HG03039 (cell line): ENCODE measurements at regions not wholly inside any gene's neighbourhood (a gene's known extent, or its start where the extent isn't known, plus 50 kb on each side); places are given as distances from the start of the nearest gene placed in this dataset.

ENCODE experiments used
- ATAC-seq: cut with Tn5 transposase; IDR thresholded peaks from one replicate; pipeline ENCODE4 v1.9.1; 2021; ENCODE audit warnings: mild to moderate bottlenecking, moderate library complexity; ENCODE audit not compliant: unreplicated experiment

GRCh38 chr2:226408141-226408540 is 391.5 kb downstream of the IRS1 start:
- ATAC-seq, result no peak

GRCh38 chr2:226407135-226407534 is 392.5 kb downstream of the IRS1 start:
- no peak for ATAC-seq

DNA sequence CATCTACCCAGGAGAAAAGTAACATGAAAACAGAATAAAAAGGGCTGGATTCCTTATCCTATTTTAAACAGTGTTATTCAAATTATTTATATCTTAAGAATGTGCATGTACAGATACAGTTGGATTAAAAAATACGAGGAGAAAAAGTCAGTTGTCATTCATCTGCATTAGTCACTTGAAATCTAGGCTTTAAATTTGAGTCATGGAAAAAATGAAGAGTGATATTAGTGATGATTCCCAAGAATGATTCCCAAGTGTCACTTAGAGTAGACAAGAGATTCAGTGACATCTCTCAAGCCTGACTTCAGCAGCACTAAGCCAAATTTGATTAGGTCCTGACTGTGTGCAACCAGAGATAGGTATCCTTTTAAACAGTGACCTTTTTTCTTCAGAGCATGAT is 394.2 kb downstream of the IRS1 start:
- no peak for ATAC-seq

DNA sequence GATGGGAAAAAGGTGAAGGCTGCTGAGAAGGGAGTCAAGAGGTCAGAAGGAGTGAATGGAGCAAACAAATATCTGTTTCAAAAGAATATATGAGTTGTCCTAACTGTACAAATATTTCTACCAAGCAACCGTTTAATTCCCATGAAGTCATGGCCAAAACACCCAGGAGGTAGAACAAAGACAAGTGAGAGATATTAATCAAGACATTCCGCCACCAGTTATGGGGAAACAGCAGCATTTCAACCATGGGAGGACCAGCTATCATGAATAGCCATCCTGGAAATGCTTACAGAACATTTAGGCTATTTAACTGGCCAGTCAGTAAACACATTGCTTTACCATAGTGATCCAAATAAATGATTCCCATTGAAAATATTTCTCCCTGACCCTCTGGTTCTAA is 396.3 kb downstream of the IRS1 start:
- ATAC-seq, result no peak

DNA sequence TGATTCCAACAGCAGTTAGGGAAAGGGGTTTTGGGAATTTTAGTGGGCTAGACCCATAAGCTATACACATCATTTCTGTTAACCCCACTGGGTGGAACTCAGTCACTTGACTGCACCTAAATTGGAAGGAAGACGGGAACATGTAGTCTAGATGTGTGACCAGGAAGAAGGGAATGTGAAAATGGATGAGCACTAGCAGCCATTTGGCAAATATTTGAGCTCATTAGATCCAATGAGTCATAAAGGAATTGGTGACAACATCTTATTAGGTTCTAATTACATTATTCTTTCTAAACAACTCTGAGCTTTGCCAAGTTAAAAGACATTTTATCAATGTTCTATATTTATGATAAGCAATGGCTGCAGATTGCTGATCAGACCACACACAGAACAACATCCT is 400.6 kb downstream of the IRS1 start:
- no peak for ATAC-seq

DNA sequence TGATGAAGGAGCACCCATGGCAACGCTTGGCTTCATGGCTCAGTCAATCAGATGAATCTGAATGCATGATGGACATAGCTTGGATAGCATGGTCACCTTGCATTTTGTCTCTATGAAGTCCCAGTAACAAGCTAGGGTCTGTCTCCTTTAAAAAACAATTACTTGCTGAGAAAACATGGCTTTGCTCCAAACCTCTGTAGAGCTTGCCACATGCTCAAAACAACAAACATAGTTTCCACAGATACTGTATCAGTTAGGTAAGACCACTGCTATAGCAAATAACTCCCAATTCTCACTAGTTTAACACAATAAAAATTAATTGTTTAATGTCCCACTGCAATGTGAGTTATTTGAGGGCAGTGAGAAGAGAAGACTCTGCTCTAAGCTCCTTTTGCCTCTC is 401.0 kb downstream of the IRS1 start:
- no peak for ATAC-seq

GRCh38 chr2:226396541-226396940 is 403.1 kb downstream of the IRS1 start:
- ATAC-seq, result no peak

- no peak for ATAC-seq
Measured at GRCh38 chr2:226387499-226387942, 412.1 kb downstream of the IRS1 start.

GRCh38 chr2:226383461-226383860 is 416.2 kb downstream of the IRS1 start:
- no peak for ATAC-seq

DNA sequence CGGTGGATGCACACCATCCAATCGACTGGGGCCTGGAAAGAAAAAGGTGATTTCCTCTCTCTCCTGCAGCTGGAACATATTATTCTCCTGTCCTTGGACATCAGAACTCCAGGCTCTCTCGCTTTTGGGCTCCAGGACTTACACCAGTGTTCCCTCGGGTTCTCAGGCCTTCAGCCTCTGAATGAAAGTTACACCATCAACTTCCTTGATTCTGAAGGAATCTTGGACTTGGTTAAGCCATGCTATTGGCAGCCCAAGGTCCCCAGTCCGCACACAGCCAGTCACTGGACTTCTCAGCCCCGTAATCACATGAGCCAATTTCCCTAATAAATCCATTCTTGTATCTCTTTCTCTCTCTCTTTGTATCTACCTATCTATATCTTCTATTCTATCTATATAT is 418.9 kb downstream of the IRS1 start:
- ATAC-seq, result no peak

GRCh38 chr2:226378753-226379705 is 420.6 kb downstream of the IRS1 start:
- ATAC-seq, result no peak

DNA sequence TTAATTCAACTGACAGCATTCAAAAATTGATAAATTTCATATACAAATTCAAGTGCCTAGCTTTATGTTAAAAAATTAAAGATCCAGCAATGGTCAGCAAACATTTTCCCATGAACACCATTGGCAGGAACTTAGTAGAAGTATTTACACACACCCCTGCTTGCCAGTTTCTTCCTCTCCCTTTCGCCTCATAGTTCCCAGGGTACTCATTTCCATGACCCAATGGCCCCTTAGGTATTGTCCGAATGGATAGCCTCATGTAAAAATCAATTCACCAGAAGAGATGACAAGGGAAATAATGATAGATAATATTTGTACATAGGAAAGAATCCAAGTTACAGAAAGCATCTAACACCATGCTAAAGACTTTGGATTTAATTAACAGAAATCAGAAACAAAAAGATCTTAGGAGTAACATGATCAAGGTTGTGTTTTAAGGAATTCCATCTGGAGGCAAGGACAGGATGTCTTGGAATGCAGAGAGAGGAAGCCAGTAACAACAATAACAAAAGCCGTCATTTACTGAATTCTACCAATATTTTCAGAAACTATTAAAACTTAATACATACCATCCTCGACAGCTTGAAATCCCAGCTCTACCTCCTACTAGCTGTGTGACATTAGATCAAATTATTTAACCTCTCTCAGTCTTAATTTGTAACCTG is 423.0 kb downstream of the IRS1 start:
- no peak for ATAC-seq

GRCh38 chr2:226366920-226367319 is 432.7 kb downstream of the IRS1 start:
- no peak for ATAC-seq

DNA sequence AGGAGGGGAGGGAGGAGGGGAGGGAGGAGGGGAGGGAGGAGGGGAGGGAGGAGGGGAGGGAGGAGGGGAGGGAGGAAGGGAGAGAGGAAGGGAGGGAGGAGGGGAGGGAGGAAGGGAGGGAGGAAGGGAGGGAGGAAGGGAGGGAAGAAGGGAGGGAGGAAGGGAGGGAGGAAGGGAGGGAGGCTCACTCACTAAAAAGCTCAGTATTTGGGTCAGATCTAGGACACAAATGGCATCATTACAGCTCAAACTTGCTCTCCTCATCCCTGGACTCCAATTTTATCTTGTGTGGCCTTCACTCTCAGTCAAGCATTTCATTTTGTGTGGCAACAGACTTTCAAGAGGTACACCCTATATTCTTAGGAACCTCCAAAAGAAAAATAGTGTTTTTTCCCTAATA is 435.4 kb downstream of the IRS1 start:
- ATAC-seq, result no peak

DNA sequence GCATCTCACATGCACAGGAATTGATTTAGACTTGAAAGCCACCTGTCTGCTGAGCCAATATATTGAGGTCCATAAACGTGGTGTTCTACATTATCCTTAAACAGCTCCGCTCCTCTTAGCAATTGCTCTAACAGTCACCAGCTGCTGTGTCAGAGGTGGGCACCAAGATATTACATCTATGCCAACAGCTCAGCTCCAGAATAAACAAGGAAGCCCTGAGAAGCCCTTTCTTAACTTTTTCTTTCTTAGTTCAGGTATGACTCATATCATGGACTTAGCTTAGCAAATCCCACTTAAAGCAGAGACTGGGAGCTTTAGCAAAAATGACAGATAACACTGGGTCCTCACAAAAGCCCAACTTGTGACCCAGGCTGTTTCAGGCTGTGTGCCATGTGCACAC is 436.6 kb downstream of the IRS1 start:
- ATAC-seq, result no peak

DNA sequence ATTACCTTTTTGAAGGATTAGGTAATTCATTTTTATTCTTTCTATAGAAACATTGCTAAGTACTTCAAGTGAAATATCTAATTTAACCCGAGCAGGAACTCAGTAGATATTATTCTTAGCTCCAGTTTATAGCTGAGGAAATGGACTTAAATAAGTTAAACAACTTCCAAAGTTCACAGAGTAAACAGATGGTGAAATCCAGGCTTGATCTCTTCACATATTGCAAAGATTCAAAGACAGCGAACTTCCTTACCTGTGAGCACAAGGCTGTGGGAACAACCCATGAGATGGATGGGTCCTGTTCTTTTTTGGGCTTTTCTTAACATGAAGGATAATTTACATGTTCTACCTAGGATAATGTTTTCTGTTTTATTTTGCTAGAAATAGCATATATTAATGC is 439.0 kb downstream of the IRS1 start:
- ATAC-seq, result no peak

GRCh38 chr2:226358688-226359087 is 440.9 kb downstream of the IRS1 start:
- no peak for ATAC-seq

GRCh38 chr2:226357816-226358215 is 441.8 kb downstream of the IRS1 start:
- ATAC-seq, result no peak

DNA sequence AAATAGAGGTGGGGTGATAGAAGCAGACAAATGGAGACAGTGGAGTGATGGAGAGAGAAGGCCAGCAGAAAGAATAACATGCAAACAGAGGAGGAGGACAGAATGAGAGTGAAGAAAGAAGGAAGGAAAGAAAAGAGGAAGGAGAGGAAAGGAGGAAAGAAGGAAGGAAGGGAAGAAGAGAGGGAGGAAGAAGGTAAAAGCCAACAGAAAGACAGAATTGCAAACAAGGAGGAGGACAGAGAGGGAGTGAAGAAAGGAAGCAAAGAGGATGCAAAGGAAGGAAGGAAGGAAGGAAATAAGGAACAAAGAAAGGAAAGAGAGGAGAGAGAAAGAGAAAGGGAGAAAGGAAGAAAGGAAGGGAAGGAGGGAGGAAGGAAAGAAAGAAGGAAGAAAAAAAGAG is 444.0 kb downstream of the IRS1 start:
- no peak for ATAC-seq

- no peak for ATAC-seq
Measured at GRCh38 chr2:226354434-226354833, 445.2 kb downstream of the IRS1 start.

DNA sequence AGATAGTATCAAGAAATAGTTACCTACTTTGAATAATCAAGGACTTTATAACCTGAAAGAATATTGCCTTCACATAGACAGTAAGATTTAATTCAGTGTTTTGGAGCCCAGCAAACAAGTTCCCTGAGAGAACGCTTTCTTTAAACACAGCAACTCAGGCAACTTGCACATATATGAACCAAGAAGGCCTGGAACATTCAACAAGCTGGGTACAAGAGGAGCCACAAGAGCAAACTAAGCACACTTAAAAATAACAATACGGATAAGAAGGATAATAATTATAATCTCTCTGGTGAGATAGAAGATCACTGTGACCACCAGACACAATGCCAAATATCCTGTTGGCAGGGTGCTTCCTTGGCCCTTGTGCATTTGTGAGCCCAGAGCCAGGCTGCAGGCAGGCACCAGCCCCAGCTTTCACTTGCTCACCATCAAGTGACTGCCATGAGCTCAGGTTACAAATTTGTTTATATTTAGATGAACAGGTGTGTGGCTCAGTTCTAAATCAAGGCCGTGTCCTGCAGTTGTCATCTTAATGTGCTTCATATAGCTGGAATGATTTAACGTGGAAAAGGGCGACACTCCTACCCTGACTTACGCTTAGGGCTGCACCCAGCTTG is 446.6 kb downstream of the IRS1 start:
- ATAC-seq, result no peak

DNA sequence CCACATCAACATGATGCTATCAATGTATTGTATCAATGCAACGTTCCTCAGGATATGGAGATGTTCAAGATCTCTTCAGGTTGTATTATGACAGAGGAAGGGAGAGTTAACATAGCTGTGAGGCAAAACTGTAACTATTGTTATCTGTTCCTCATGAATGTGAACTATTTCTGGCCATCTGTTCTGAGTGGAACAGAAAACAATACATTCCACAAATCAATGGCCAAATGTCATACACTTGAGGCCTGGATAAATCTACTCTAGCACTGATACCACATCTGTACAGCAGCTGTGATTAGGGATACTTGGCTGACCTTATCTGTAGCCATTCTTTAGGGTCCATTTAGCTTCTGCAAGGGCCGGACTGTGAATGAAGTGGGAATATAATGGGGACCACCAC is 447.9 kb downstream of the IRS1 start:
- no peak for ATAC-seq
